ENCODE measurements at regions not wholly inside any gene's neighbourhood (a gene's known extent, or its start where the extent isn't known, plus 50 kb on each side); places are given as distances from the start of the nearest gene placed in this dataset.

DNA sequence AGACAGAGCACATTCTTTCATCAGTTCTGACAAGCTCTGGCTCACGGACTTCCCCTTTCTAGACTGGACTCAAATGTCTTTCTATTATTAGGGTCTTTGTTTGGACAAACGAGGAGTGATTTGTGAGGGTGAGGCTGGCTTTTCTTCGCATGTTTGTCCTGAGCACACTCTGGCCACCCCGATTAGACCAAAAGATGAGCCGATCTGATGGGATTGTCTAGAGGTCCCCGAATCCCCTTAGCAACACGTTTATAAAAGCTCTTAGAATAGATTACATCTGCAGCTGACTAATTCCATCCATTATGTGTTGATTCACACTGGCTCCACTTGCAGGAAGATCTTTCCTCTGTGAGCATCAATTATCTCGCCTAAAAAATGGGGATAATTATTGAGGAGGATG lies 675.4 kb upstream of the AUTS2 start:
- no peak for TF ChIP-seq POLR2A (IDR thresholded peaks at IDR 0.05; ENCODE audit: control extremely low read depth in 1 of 2, low read depth in 2 of 2, low read length in 2 of 2)
- TF ChIP-seq TBP (IDR thresholded peaks at IDR 0.05; ENCODE audit: low read depth, low read length): no peak
- TF ChIP-seq EP300 (IDR thresholded peaks at IDR 0.05; ENCODE audit: borderline replicate concordance in 1 of 2, low read depth in 2 of 2, low read length in 2 of 2): no peak

All from H1 (cell line).